ENCODE measurements at regions not wholly inside any gene's neighbourhood (a gene's known extent, or its start where the extent isn't known, plus 50 kb on each side); places are given as distances from the start of the nearest gene placed in this dataset.

DNA sequence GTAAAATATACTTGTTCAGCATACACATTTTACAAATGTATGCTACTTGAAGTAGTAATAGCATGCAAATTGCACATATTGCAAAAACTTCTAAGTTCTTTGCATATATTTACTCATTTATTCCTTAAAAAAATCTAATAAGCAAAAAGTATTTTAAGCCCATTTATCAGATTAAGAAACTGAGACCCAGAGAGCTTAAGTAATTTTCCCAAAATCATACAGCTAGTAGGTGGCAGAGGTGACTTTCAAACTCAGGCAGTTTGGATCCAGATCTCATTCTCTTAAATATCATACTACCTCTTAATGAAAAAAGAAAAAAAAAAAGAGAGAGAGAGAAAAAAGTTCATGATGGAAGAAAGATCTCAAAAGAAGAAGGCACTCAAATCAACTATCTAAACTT, 157.9 kb downstream of the RPS12 start:
- no peak for TF ChIP-seq CTCF (IDR thresholded peaks at IDR 0.05)
- DNase-seq (no peak), ATAC-seq (no peak)
- Histone ChIP-seq H3K27me3 (no peaks in the 10 kb centered on the region), H3K4me1 (peaks cover 0 to 13% (median 0%) of the 10 kb centered on the region in 9 donors), H3K4me3 (no peak overlapping the region), H3K27ac (no peak overlapping the region), H3K36me3 (no peaks in the 10 kb centered on the region), H3K9me3 (no peaks in the 10 kb centered on the region)
- intact Hi-C loops (cut with DNase I) = no loop called here

- no peak for TF ChIP-seq CTCF (IDR thresholded peaks at IDR 0.05)
- Histone ChIP-seq H3K4me3 (no peak overlapping the region), H3K9me3 (no peaks in the 10 kb centered on the region), H3K36me3 (no peaks in the 10 kb centered on the region), H3K27me3 (no peaks in the 10 kb centered on the region), H3K4me1 (peaks cover 0 to 13% (median 0%) of the 10 kb centered on the region in 9 donors), H3K27ac (no peak overlapping the region)
- 35 to 37% methylated on average over 3 of the region's 3 CpGs for WGBS, 2 donors
- ATAC-seq (no peak), DNase-seq (no peak)
- intact Hi-C loops (cut with DNase I) = no loop called here
Observed at GRCh38 chr6:132972971-132973370, 158.6 kb downstream of the RPS12 start.

- no peak for DNase-seq
- Histone ChIP-seq H3K4me1 (peaks cover 0 to 13% (median 0%) of the 10 kb centered on the region in 9 donors), H3K4me3 (no peak overlapping the region), H3K27me3 (no peaks in the 10 kb centered on the region), H3K27ac (no peak overlapping the region), H3K9me3 (no peaks in the 10 kb centered on the region), H3K36me3 (no peaks in the 10 kb centered on the region)
- no peak for ATAC-seq
- no peak for TF ChIP-seq CTCF (IDR thresholded peaks at IDR 0.05)
- intact Hi-C loops (cut with DNase I) = no loop called here
- WGBS, 2 donors = 36 to 38% methylated on average over 3 of the region's 3 CpGs
Observed at GRCh38 chr6:132973514-132973993, 159.2 kb downstream of the RPS12 start.

GRCh38 chr6:132974122-132974521, 159.8 kb downstream of the RPS12 start:
- TF ChIP-seq CTCF (IDR thresholded peaks at IDR 0.05) = no peak
- no peaks in the 10 kb centered on the region for H3K27me3 ChIP-seq
- peaks cover 0 to 13% (median 0%) of the 10 kb centered on the region in 9 donors for H3K4me1 ChIP-seq
- no peaks in the 10 kb centered on the region for H3K9me3 ChIP-seq
- H3K27ac ChIP-seq = no peak overlapping the region
- intact Hi-C loops (cut with DNase I) = no loop called here
- DNase-seq = no peak
- ATAC-seq = no peak
- no peaks in the 10 kb centered on the region for H3K36me3 ChIP-seq
- H3K4me3 ChIP-seq = no peak overlapping the region
- 79 to 90% methylated on average over 4 of the region's 4 CpGs for WGBS, 2 donors

Data from heart right ventricle (tissue), 16 donors.